KMS-11 (cell line): ENCODE measurements at regions not wholly inside any gene's neighbourhood (a gene's known extent, or its start where the extent isn't known, plus 50 kb on each side); places are given as distances from the start of the nearest gene placed in this dataset.

Experiments used
- H2AFZ ChIP-seq: fragments of 200-600 bp; sonication (generic); 2 replicates; pipeline ENCODE4 v1.6.1; 2016; ENCODE audit warnings: antibody characterized with exemption, mixed run types, low read depth
- H3K27ac ChIP-seq: fragments of 200-600 bp; sonication (generic); 2 replicates; pipeline ENCODE4 v1.6.1; 2016; ENCODE audit warnings: mild to moderate bottlenecking, mixed run types
- H3K27me3 ChIP-seq: fragments of 200-600 bp; sonication (generic); 2 replicates; pipeline ENCODE4 v1.6.1; 2017; ENCODE audit warnings: mild to moderate bottlenecking, low read depth, mixed run types, moderate library complexity; ENCODE audit not compliant: insufficient read depth
- H3K36me3 ChIP-seq: fragments of 200-600 bp; sonication (generic); 2 replicates; pipeline ENCODE4 v1.6.1; 2017; ENCODE audit warnings: mild to moderate bottlenecking, mixed run types; ENCODE audit not compliant: insufficient read depth
- H3K4me1 ChIP-seq: fragments of 200-600 bp; sonication (generic); 2 replicates; pipeline ENCODE4 v1.6.1; 2016; ENCODE audit warnings: mild to moderate bottlenecking, low read depth, mixed run types; ENCODE audit not compliant: poor library complexity, severe bottlenecking
- H3K4me2 ChIP-seq: fragments of 200-600 bp; sonication (generic); 2 replicates; pipeline ENCODE4 v1.7.0; 2016; ENCODE audit warnings: mild to moderate bottlenecking, mixed run types
- H3K4me3 ChIP-seq: fragments of 200-600 bp; sonication (generic); IDR thresholded peaks from 2 replicates; pipeline ENCODE4 v1.6.1; 2017; ENCODE audit warnings: low read depth, low read length, mixed read lengths; ENCODE audit not compliant: insufficient read depth
- H3K79me2 ChIP-seq: fragments of 200-600 bp; sonication (generic); 2 replicates; pipeline ENCODE4 v1.6.1; 2016; ENCODE audit warnings: low read depth, mixed run types; ENCODE audit not compliant: insufficient read depth
- H3K9ac ChIP-seq: fragments of 200-600 bp; sonication (generic); 2 replicates; pipeline ENCODE4 v1.6.1; 2016; ENCODE audit warnings: mild to moderate bottlenecking, mixed run types
- H4K20me1 ChIP-seq: fragments of 200-600 bp; sonication (generic); 2 replicates; pipeline ENCODE4 v1.6.1; 2016; ENCODE audit warnings: mild to moderate bottlenecking, mixed run types; ENCODE audit not compliant: insufficient read depth
- TF ChIP-seq, protein P1 (sequence below): fragments of 200-600 bp; sonication (generic); conservative IDR thresholded peaks from 2 replicates; pipeline ENCODE4 v1.6.1; 2017; ENCODE audit warnings: low read depth, mild to moderate bottlenecking, antibody characterized with exemption, low read length, moderate library complexity, mixed read lengths

DNA sequence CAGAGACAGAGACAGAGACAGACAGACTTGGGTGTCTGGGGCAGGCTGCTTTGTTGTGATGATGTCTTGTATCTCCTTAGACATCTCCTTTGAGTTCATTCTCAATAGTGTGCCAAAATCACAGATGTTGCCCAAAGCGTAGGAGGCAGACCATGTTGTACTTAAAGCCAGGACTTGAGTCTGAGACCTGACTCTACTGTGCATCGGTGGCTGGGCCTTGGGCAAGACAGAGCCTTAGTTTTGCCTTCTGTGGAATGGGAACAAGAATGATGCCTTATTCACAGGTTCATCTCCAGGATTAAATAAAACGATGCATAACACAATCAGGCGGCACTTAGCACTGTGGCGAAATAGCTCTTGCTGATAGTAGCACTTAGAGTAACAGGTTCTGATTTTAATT, 230.3 kb downstream of the AACS start:
- Histone ChIP-seq H2AFZ (no peak overlapping the region), H3K4me1 (no peaks in the 10 kb centered on the region), H3K9ac (no peak overlapping the region), H3K36me3 (no peaks in the 10 kb centered on the region), H3K27ac (no peak overlapping the region), H3K4me2 (no peak overlapping the region), H3K79me2 (no peaks in the 10 kb centered on the region), H3K4me3 (no peak overlapping the region), H3K27me3 (no peaks in the 10 kb centered on the region), H4K20me1 (no peaks in the 10 kb centered on the region)
- TF ChIP-seq, protein P1, sequence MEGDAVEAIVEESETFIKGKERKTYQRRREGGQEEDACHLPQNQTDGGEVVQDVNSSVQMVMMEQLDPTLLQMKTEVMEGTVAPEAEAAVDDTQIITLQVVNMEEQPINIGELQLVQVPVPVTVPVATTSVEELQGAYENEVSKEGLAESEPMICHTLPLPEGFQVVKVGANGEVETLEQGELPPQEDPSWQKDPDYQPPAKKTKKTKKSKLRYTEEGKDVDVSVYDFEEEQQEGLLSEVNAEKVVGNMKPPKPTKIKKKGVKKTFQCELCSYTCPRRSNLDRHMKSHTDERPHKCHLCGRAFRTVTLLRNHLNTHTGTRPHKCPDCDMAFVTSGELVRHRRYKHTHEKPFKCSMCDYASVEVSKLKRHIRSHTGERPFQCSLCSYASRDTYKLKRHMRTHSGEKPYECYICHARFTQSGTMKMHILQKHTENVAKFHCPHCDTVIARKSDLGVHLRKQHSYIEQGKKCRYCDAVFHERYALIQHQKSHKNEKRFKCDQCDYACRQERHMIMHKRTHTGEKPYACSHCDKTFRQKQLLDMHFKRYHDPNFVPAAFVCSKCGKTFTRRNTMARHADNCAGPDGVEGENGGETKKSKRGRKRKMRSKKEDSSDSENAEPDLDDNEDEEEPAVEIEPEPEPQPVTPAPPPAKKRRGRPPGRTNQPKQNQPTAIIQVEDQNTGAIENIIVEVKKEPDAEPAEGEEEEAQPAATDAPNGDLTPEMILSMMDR = no peak

DNA sequence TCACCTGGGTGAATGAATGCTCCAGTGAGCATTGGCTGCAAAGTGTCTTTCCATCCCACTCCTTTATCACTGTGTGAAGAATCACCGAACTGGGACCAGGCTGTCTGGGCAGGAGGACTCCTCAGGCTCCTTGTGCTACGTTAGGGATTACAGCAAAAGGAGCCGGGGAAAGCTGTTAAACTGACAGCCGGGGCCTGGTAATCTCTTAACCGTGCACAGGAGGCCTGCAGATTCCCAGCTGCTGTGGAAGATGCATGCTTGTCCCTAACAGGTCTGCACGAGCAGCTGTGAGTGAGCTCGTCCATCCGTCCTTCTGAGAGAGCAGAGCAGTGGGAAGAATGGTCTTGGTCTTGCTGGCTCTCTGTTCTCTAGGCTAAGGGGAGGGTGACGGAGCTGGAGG, 231.5 kb downstream of the AACS start:
- Histone ChIP-seq H3K4me2 (no peak overlapping the region), H3K79me2 (no peaks in the 10 kb centered on the region), H3K36me3 (no peaks in the 10 kb centered on the region), H3K4me3 (no peak overlapping the region), H3K4me1 (no peaks in the 10 kb centered on the region), H2AFZ (no peak overlapping the region), H3K27ac (no peak overlapping the region), H4K20me1 (no peaks in the 10 kb centered on the region), H3K9ac (no peak overlapping the region), H3K27me3 (no peaks in the 10 kb centered on the region)
- TF ChIP-seq, protein P1 = no peak

DNA sequence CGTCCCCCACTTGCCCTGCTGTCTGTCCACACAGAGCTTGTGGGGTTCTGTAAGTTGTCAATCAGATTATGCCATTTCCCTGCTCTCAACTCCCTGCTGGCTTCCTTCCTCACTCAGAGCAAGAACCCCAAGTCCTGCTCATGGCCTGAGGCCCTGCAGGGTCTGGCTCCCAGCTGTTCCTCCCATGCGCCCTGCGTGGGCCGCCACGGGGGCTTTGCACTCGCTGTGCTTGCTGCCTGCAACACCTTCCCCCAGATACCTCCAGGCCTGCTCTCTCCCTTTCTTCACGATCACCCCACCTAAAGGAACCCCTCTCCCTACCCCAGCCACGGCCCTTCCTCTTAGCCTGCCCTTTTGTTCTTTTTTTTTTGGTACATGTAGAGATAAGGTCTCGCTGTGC, 234.6 kb downstream of the AACS start:
- Histone ChIP-seq H3K27me3 (no peaks in the 10 kb centered on the region), H2AFZ (no peak overlapping the region), H4K20me1 (no peaks in the 10 kb centered on the region), H3K36me3 (no peaks in the 10 kb centered on the region), H3K79me2 (no peaks in the 10 kb centered on the region), H3K4me1 (no peaks in the 10 kb centered on the region), H3K27ac (no peak overlapping the region), H3K4me2 (no peak overlapping the region), H3K9ac (no peak overlapping the region), H3K4me3 (no peak overlapping the region)
- TF ChIP-seq, protein P1 = no peak

DNA sequence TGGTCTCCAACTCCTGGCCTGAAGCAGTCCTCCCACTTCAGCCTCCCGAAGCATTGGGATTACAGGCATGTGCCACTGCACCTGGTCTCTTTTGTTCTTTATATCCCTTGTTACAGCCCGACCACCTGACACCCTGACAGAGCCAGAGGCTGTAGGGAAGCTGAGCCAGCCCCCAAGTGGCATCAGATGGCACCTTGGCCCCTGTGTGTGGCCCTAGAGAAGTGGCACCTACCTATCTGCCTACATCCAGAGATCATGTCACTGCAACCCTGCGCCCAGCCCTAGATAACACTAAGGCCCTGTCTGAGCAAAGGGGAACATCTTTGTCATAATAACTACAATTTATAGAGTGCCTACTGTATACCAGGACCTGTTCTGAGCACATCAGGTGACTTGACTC, 235.0 kb downstream of the AACS start:
- Histone ChIP-seq H3K4me2 (no peak overlapping the region), H3K79me2 (no peaks in the 10 kb centered on the region), H3K36me3 (no peaks in the 10 kb centered on the region), H3K4me1 (no peaks in the 10 kb centered on the region), H2AFZ (no peak overlapping the region), H4K20me1 (no peaks in the 10 kb centered on the region), H3K4me3 (no peak overlapping the region), H3K27ac (no peak overlapping the region), H3K9ac (no peak overlapping the region), H3K27me3 (no peaks in the 10 kb centered on the region)
- TF ChIP-seq, protein P1 = no peak

DNA sequence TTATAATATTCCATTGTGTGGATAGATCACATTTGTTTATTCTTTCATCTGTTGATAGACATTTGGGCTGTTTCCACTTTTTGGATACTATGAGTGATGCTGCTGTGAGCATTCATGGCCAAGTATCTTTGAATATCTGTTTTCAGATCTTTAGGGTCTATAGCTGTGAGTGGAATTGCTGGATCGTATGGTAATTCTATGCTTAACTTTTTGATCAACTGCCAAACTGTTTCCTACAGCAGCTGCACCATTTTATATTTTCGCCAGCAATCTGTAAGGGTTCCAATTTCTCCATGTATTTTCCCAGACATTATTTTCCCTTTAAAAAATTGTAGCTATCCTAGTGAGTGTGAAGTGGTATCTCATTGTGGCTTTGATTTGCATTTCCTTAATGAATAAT, 238.1 kb downstream of the AACS start:
- no peaks in the 10 kb centered on the region for H3K27me3 ChIP-seq
- TF ChIP-seq, protein P1 = no peak

More for the DNA sequence above, 238.1 kb downstream of the AACS start:
- Histone ChIP-seq H3K9ac (no peak overlapping the region), H4K20me1 (no peaks in the 10 kb centered on the region), H3K4me2 (no peak overlapping the region), H3K36me3 (no peaks in the 10 kb centered on the region), H3K4me3 (no peak overlapping the region), H3K79me2 (no peaks in the 10 kb centered on the region), H3K27ac (no peak overlapping the region), H3K4me1 (no peaks in the 10 kb centered on the region), H2AFZ (no peak overlapping the region)
